Nephron progenitor cell (in vitro differentiated cells): ENCODE measurements at regions not wholly inside any gene's neighbourhood (a gene's known extent, or its start where the extent isn't known, plus 50 kb on each side); places are given as distances from the start of the nearest gene placed in this dataset.

Source experiments
- DNase-seq: peaks from one replicate; pipeline ENCODE4 v3.0.0; 2021
- H3K27ac Mint-ChIP-seq: 2 replicates; pipeline ENCODE4 v1.8.0; 2021; ENCODE audit warnings: mild to moderate bottlenecking, moderate library complexity, mixed read lengths
- H3K27me3 Mint-ChIP-seq: 2 replicates; pipeline ENCODE4 v1.8.0; 2021; ENCODE audit warnings: mild to moderate bottlenecking, low read depth, mixed read lengths; ENCODE audit not compliant: poor library complexity
- H3K36me3 Mint-ChIP-seq: 2 replicates; pipeline ENCODE4 v1.8.0; 2021; ENCODE audit warnings: low read depth, mixed read lengths
- H3K4me1 Mint-ChIP-seq: 2 replicates; pipeline ENCODE4 v1.8.0; 2021; ENCODE audit warnings: mixed read lengths
- H3K4me3 Mint-ChIP-seq: 2 replicates; pipeline ENCODE4 v1.8.0; 2021; ENCODE audit warnings: mild to moderate bottlenecking, moderate library complexity, mixed read lengths
- H3K9me3 Mint-ChIP-seq: 2 replicates; pipeline ENCODE4 v1.8.0; 2021; ENCODE audit warnings: mild to moderate bottlenecking, moderate library complexity, mixed read lengths
- TF ChIP-seq, protein P1 (sequence below): fragments of 200-600 bp; sonication (generic); IDR thresholded peaks from 2 replicates; pipeline ENCODE4 v1.5.0; 2021; ENCODE audit warnings: antibody characterized with exemption

DNA sequence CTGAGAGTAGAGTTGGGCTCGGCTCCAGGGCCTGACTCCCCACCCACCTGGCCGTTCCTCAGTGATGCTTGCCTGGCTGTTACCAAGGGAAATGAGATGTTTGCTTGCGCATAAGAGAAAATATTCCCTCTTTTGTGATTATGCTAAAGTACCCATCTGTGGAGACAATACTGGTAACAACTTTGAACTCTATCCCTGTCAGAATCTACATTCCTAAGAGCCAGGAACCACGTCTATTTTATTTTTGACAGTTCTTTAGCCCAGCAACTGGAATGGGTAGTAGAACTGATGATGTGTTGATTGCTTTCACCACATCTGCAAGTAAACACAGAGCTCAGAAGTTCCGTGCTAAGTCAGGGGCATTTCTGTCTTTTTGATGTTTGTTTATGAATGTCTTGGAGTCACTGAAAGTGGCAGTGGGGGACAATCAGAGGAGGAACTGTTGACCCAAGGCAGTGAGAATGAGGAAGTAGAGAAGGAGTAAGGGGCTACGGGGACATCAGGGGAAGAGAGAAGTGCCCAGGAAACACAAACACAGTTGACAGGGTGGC is 348.3 kb upstream of the SOX11 start:
- Mint-ChIP-seq H3K4me3 (no peak overlapping the region), H3K4me1 (peaks cover 11% of the 10 kb centered on the region), H3K27me3 (peaks cover 3% of the 10 kb centered on the region)

GRCh38 chr2:5352286-5352685 is 339.9 kb upstream of the SOX11 start:
- Mint-ChIP-seq H3K9me3 (no peaks in the 10 kb centered on the region), H3K36me3 (no peaks in the 10 kb centered on the region), H3K27me3 (no peaks in the 10 kb centered on the region), H3K27ac (no peak overlapping the region), H3K4me1 (no peaks in the 10 kb centered on the region), H3K4me3 (no peak overlapping the region)
- no peak for DNase-seq
- TF ChIP-seq, protein P1, sequence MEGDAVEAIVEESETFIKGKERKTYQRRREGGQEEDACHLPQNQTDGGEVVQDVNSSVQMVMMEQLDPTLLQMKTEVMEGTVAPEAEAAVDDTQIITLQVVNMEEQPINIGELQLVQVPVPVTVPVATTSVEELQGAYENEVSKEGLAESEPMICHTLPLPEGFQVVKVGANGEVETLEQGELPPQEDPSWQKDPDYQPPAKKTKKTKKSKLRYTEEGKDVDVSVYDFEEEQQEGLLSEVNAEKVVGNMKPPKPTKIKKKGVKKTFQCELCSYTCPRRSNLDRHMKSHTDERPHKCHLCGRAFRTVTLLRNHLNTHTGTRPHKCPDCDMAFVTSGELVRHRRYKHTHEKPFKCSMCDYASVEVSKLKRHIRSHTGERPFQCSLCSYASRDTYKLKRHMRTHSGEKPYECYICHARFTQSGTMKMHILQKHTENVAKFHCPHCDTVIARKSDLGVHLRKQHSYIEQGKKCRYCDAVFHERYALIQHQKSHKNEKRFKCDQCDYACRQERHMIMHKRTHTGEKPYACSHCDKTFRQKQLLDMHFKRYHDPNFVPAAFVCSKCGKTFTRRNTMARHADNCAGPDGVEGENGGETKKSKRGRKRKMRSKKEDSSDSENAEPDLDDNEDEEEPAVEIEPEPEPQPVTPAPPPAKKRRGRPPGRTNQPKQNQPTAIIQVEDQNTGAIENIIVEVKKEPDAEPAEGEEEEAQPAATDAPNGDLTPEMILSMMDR, result no peak

More for the DNA sequence above, 348.3 kb upstream of the SOX11 start:
- TF ChIP-seq, protein P1, result no peak
- DNase-seq, result no peak
- Mint-ChIP-seq H3K27ac (no peak overlapping the region), H3K9me3 (peaks cover 5% of the 10 kb centered on the region), H3K36me3 (peaks cover 5% of the 10 kb centered on the region)

DNA sequence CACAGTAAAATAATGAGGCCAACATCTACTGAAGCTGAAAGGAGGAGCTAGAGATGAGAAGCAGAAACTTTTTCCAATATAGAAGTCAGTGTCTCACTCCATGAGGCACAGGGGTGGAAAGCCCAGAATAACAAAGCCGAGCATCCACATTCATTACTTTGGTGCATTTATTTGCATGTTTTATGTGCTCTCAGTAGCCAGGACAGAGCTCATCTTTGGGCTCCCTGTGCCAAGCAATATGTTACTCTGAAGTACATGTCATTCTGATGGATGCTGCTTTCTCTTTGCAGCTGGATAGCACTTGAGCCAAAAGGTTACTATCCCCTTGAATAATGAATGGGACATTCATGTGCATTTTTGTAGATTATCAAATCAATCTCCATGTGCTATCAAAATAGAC is 338.6 kb upstream of the SOX11 start:
- Mint-ChIP-seq H3K27ac (no peak overlapping the region), H3K4me3 (no peak overlapping the region), H3K4me1 (no peaks in the 10 kb centered on the region), H3K9me3 (no peaks in the 10 kb centered on the region), H3K36me3 (no peaks in the 10 kb centered on the region), H3K27me3 (no peaks in the 10 kb centered on the region)
- TF ChIP-seq, protein P1, result no peak
- DNase-seq, result no peak

- H3K27me3 Mint-ChIP-seq, result no peaks in the 10 kb centered on the region
- no peaks in the 10 kb centered on the region for H3K9me3 Mint-ChIP-seq
- H3K36me3 Mint-ChIP-seq, result no peaks in the 10 kb centered on the region
- TF ChIP-seq, protein P1, result no peak
- no peak overlapping the region for H3K27ac Mint-ChIP-seq
- no peak for DNase-seq
- no peak overlapping the region for H3K4me3 Mint-ChIP-seq
- no peaks in the 10 kb centered on the region for H3K4me1 Mint-ChIP-seq
These were observed 332.8 kb upstream of the SOX11 start for GRCh38 chr2:5359397-5359796.

GRCh38 chr2:5360081-5360480 is 332.1 kb upstream of the SOX11 start:
- TF ChIP-seq, protein P1, result no peak
- H3K27me3 Mint-ChIP-seq, result no peaks in the 10 kb centered on the region
- H3K27ac Mint-ChIP-seq, result no peak overlapping the region
- no peaks in the 10 kb centered on the region for H3K4me1 Mint-ChIP-seq
- H3K4me3 Mint-ChIP-seq, result no peak overlapping the region
- H3K36me3 Mint-ChIP-seq, result no peaks in the 10 kb centered on the region
- no peaks in the 10 kb centered on the region for H3K9me3 Mint-ChIP-seq
- no peak for DNase-seq

DNA sequence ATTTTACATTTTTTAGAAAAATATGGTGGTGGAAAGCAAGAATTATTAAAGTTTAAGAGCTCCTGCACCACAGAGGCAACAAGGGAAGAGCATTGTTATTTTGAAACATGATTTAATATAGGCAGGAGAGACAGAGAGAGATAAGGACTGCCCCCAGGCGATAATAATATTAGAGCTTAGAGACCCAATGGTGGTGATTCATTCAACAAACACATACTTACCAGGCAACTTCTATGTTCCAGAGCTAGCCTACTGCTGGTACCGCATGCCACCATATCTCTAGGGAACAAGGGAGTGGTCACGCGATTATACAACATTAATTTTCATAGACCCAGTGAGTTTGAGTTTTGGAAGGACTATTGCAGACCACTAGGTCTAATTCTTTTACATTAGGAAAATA is 327.8 kb upstream of the SOX11 start:
- H3K27ac Mint-ChIP-seq, result no peak overlapping the region

More for the DNA sequence above, 327.8 kb upstream of the SOX11 start:
- Mint-ChIP-seq H3K4me3 (no peak overlapping the region), H3K4me1 (peaks cover 20% of the 10 kb centered on the region), H3K36me3 (no peaks in the 10 kb centered on the region), H3K9me3 (no peaks in the 10 kb centered on the region), H3K27me3 (peaks cover 3% of the 10 kb centered on the region)
- no peak for DNase-seq
- TF ChIP-seq, protein P1, result no peak
